ENCODE measurements at regions not wholly inside any gene's neighbourhood (a gene's known extent, or its start where the extent isn't known, plus 50 kb on each side); places are given as distances from the start of the nearest gene placed in this dataset.

GRCh38 chr2:161067846-161068350 is 92.3 kb upstream of the TANK start:
- Histone ChIP-seq H2AFZ (ENCODE audit: control insufficient read depth, low read length) (no peak overlapping the region), H3K9me1 (ENCODE audit: control insufficient read depth, extremely low read depth, insufficient read depth, low read length) (no peaks in the 10 kb centered on the region), H3K79me2 (ENCODE audit: control insufficient read depth, insufficient read depth, low read length) (no peaks in the 10 kb centered on the region), H3K9ac (ENCODE audit: control insufficient read depth, extremely low read depth, insufficient read depth, low read length) (no peak overlapping the region), H3K27ac (ENCODE audit: control insufficient read depth, insufficient read depth, low read length) (no peak overlapping the region), H3K4me1 (ENCODE audit: control insufficient read depth, extremely low read depth, insufficient read depth, low read length) (peaks cover 13% of the 10 kb centered on the region), H3K36me3 (ENCODE audit: control insufficient read depth in 2 of 2, extremely low read depth in 1 of 2, insufficient read depth in 2 of 2, low read length in 2 of 2) (no peaks in the 10 kb centered on the region), H3K4me3 (ENCODE audit: control insufficient read depth in 2 of 3, extremely low read depth in 1 of 3, insufficient read depth in 2 of 3, low read depth in 1 of 3, low read length in 3 of 3) (no peak overlapping the region), H3K27me3 (ENCODE audit: control insufficient read depth, extremely low read depth, insufficient read depth, low read length) (no peaks in the 10 kb centered on the region), H3K4me2 (ENCODE audit: control insufficient read depth, extremely low read depth, insufficient read depth, low read depth, low read length) (no peak overlapping the region), H4K20me1 (ENCODE audit: control insufficient read depth, extremely low read depth, insufficient read depth, low read length) (no peaks in the 10 kb centered on the region), H3K9me3 (ENCODE audit: control insufficient read depth, low read depth, low read length) (no peaks in the 10 kb centered on the region)
- DNase-seq (ENCODE audit: low read depth, low spot score) (no peak), FAIRE-seq (no peak)
- dilution Hi-C loops (cut with MboI; ENCODE audit: extremely low pct_ligation_motif_present, low sequenced_read_pairs) = no loop called here
- TF ChIP-seq CTCF (optimal IDR thresholded peaks at IDR 0.05 in 1 of 3, IDR thresholded peaks at IDR 0.05 in 1 of 3, conservative IDR thresholded peaks at IDR 0.05 in 1 of 3; ENCODE audit: extremely low read depth in 1 of 3, insufficient read depth in 2 of 3, low read length in 3 of 3) (no peak), EZH2 (IDR thresholded peaks at IDR 0.05; ENCODE audit: low read length) (no peak)

GRCh38 chr2:161068670-161069069 is 91.6 kb upstream of the TANK start:
- dilution Hi-C loops (cut with MboI; ENCODE audit: extremely low pct_ligation_motif_present, low sequenced_read_pairs) = no loop called here
- Histone ChIP-seq H4K20me1 (ENCODE audit: control insufficient read depth, extremely low read depth, insufficient read depth, low read length) (no peaks in the 10 kb centered on the region), H3K9ac (ENCODE audit: control insufficient read depth, extremely low read depth, insufficient read depth, low read length) (no peak overlapping the region), H3K36me3 (ENCODE audit: control insufficient read depth in 2 of 2, extremely low read depth in 1 of 2, insufficient read depth in 2 of 2, low read length in 2 of 2) (no peaks in the 10 kb centered on the region), H3K79me2 (ENCODE audit: control insufficient read depth, insufficient read depth, low read length) (no peaks in the 10 kb centered on the region), H2AFZ (ENCODE audit: control insufficient read depth, low read length) (no peak overlapping the region), H3K4me2 (ENCODE audit: control insufficient read depth, extremely low read depth, insufficient read depth, low read depth, low read length) (no peak overlapping the region), H3K27me3 (ENCODE audit: control insufficient read depth, extremely low read depth, insufficient read depth, low read length) (no peaks in the 10 kb centered on the region), H3K9me1 (ENCODE audit: control insufficient read depth, extremely low read depth, insufficient read depth, low read length) (no peaks in the 10 kb centered on the region), H3K4me1 (ENCODE audit: control insufficient read depth, extremely low read depth, insufficient read depth, low read length) (peaks cover 6% of the 10 kb centered on the region), H3K4me3 (ENCODE audit: control insufficient read depth in 2 of 3, extremely low read depth in 1 of 3, insufficient read depth in 2 of 3, low read depth in 1 of 3, low read length in 3 of 3) (no peak overlapping the region), H3K9me3 (ENCODE audit: control insufficient read depth, low read depth, low read length) (no peaks in the 10 kb centered on the region), H3K27ac (ENCODE audit: control insufficient read depth, insufficient read depth, low read length) (no peak overlapping the region)
- FAIRE-seq = no peak
- TF ChIP-seq EZH2 (IDR thresholded peaks at IDR 0.05; ENCODE audit: low read length) = no peak
- no peak for DNase-seq (ENCODE audit: low read depth, low spot score)

Measured in keratinocyte (primary cell).